NOMO-1 treated with dmso at 0.1 percent for 144 hours (cell line): ENCODE measurements at regions not wholly inside any gene's neighbourhood (a gene's known extent, or its start where the extent isn't known, plus 50 kb on each side); places are given as distances from the start of the nearest gene placed in this dataset.
"Not testable (repeated sequence)": the region's sequence is repeated elsewhere in the genome, so short reads cannot be mapped to it uniquely, and the experiment has no call there.

Experiments used
- DNase-seq: peaks from one replicate; lab custom pipeline; 2025; ENCODE audit not compliant: unreplicated experiment; lab: John Stamatoyannopoulos, UW

- DNase-seq = no peak
Observed at GRCh38 chr1:58836408-58836807, 52.6 kb upstream of the JUN start.

- DNase-seq = no peak
Observed at GRCh38 chr1:58837886-58838285, 54.0 kb upstream of the JUN start.

GRCh38 chr1:58839147-58839795, 55.4 kb upstream of the JUN start:
- no peak for DNase-seq

- DNase-seq = no peak
Observed at GRCh38 chr1:58839846-58840835, 56.3 kb upstream of the JUN start.

- DNase-seq = no peak
Observed at GRCh38 chr1:58841455-58841854, 57.6 kb upstream of the JUN start.

- DNase-seq = no peak
Observed at GRCh38 chr1:58842941-58843340, 59.1 kb upstream of the JUN start.

- no peak for DNase-seq
Observed at GRCh38 chr1:58844176-58844575, 60.3 kb upstream of the JUN start.

GRCh38 chr1:58845942-58846341, 62.1 kb upstream of the JUN start:
- DNase-seq = peak; percentile 3

GRCh38 chr1:58848818-58849411, 65.1 kb upstream of the JUN start:
- no peak for DNase-seq

- no peak for DNase-seq
Observed at GRCh38 chr1:58849551-58849950, 65.7 kb upstream of the JUN start.

GRCh38 chr1:58850636-58851035, 66.8 kb upstream of the JUN start:
- DNase-seq = no peak

- no peak for DNase-seq
Observed at GRCh38 chr1:58852731-58853485, 69.1 kb upstream of the JUN start.

GRCh38 chr1:58854576-58854975, 70.7 kb upstream of the JUN start:
- DNase-seq = peak; percentile 69

- no peak for DNase-seq
Observed at GRCh38 chr1:58855274-58856165, 71.7 kb upstream of the JUN start.

GRCh38 chr1:58856281-58856680, 72.4 kb upstream of the JUN start:
- DNase-seq = not testable (repeated sequence)

GRCh38 chr1:58857680-58858673, 74.1 kb upstream of the JUN start:
- DNase-seq = no peak

- no peak for DNase-seq
Observed at GRCh38 chr1:58859769-58860485, 76.1 kb upstream of the JUN start.

- no peak for DNase-seq
Observed at GRCh38 chr1:58861076-58861475, 77.2 kb upstream of the JUN start.
